ENCODE measurements at regions not wholly inside any gene's neighbourhood (a gene's known extent, or its start where the extent isn't known, plus 50 kb on each side); places are given as distances from the start of the nearest gene placed in this dataset.
A peak's percentile ranks its signal among the peaks of the same experiment; 100 is the strongest.

DNA sequence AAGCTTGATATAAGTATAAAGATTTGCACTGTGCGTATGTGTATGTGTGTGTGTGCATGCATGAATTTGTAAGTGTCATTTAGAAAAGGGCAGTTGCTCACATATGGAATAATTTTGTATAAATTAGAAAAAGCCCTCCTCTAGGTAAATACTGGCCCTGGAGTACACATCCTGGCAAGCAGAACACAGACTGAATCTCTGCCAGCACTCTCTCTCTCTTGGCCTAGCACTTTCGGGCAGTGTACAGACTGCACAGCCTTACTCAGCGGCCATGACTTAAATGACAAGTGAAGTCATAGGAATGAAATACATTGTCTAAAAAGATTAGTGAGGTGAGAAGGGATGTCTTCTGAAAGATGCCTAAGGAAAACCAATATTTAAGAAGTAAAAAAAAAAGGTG, 214.1 kb downstream of the RDH14 start:
- DNase-seq, result no peak
- no peak for TF ChIP-seq POLR2A (IDR thresholded peaks at IDR 0.05)
- TF ChIP-seq, protein P1, sequence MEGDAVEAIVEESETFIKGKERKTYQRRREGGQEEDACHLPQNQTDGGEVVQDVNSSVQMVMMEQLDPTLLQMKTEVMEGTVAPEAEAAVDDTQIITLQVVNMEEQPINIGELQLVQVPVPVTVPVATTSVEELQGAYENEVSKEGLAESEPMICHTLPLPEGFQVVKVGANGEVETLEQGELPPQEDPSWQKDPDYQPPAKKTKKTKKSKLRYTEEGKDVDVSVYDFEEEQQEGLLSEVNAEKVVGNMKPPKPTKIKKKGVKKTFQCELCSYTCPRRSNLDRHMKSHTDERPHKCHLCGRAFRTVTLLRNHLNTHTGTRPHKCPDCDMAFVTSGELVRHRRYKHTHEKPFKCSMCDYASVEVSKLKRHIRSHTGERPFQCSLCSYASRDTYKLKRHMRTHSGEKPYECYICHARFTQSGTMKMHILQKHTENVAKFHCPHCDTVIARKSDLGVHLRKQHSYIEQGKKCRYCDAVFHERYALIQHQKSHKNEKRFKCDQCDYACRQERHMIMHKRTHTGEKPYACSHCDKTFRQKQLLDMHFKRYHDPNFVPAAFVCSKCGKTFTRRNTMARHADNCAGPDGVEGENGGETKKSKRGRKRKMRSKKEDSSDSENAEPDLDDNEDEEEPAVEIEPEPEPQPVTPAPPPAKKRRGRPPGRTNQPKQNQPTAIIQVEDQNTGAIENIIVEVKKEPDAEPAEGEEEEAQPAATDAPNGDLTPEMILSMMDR (IDR thresholded peaks at IDR 0.05), result no peak
- Histone ChIP-seq H3K4me1 (no peaks in the 10 kb centered on the region), H3K4me3 (no peak overlapping the region), H3K27me3 (no peaks in the 10 kb centered on the region), H3K9me3 (no peaks in the 10 kb centered on the region), H3K36me3 (replicated peaks in 1 of 2; ENCODE audit: insufficient read depth in 1 of 2, low read depth in 2 of 2) (no peaks in the 10 kb centered on the region), H3K27ac (no peak overlapping the region)
- intact Hi-C loops (cut with DNase I), result no loop called here
- WGBS, 2 donors, result 65 to 76% methylated on average over 3 of the region's 3 CpGs
- peak; percentile 47 for ATAC-seq

DNA sequence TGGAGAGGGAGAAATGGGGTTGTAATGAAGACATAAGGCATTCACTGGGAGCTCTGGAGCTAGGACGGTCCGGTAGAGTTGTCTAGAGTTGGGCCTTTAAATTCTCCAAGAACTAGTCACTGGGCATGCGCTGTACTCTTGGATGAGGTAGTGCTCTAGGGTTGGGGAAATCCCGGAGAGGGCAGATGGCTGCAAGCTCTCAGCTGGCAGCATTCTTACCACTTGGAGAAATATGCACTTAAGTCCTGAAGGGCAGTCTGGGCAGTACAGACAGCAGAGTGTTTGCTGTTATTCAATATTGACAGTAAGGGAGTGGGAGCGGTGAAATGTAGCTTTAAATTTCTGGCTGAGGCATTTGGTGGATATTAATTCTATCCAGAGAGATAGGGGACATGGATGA, 214.6 kb downstream of the RDH14 start:
- WGBS, 2 donors, result 73 to 74% methylated on average over 5 of the region's 5 CpGs

DNA sequence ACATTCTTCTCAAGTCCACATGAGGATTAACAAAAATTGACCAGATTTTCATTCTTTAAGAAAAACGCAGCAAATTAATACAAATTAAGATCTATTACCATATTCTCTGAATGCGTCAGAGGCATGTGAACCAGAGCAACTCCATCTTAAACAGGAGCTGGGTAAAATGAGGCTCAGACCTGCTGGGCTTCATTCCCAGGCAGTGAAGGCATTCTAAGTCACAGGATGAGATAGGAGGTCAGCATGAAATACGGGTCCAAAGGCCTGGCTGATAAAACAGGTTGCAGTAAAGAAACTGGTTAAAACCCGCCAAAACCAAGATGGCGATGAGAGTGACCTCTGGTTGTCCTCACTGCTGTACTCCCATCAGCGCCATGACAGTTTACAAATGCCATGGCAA, 217.6 kb downstream of the RDH14 start:
- Histone ChIP-seq H3K4me1 (no peaks in the 10 kb centered on the region), H3K9me3 (no peaks in the 10 kb centered on the region), H3K36me3 (replicated peaks in 1 of 2; ENCODE audit: insufficient read depth in 1 of 2, low read depth in 2 of 2) (no peaks in the 10 kb centered on the region), H3K27ac (no peak overlapping the region), H3K4me3 (no peak overlapping the region), H3K27me3 (no peaks in the 10 kb centered on the region)
- DNase-seq (no peak), ATAC-seq (no peak)
- intact Hi-C loops (cut with DNase I), result no loop called here
- 75 to 84% methylated on average over 6 of the region's 6 CpGs for WGBS, 2 donors
- no peak for TF ChIP-seq POLR2A (IDR thresholded peaks at IDR 0.05)
- TF ChIP-seq, protein P1 (IDR thresholded peaks at IDR 0.05), result no peak

More for the DNA sequence above, 214.6 kb downstream of the RDH14 start:
- ATAC-seq (peak; percentile 48), DNase-seq (peak in 1 of 4 donors; percentile 27)
- intact Hi-C loops (cut with DNase I), result no loop called here
- Histone ChIP-seq H3K4me1 (no peaks in the 10 kb centered on the region), H3K36me3 (replicated peaks in 1 of 2; ENCODE audit: insufficient read depth in 1 of 2, low read depth in 2 of 2) (no peaks in the 10 kb centered on the region), H3K27ac (peak overlapping the region in 1 of 4 donors; percentile 21), H3K27me3 (no peaks in the 10 kb centered on the region), H3K4me3 (no peak overlapping the region), H3K9me3 (no peaks in the 10 kb centered on the region)
- TF ChIP-seq POLR2A (IDR thresholded peaks at IDR 0.05), result no peak
- TF ChIP-seq, protein P1 (IDR thresholded peaks at IDR 0.05), result no peak

DNA sequence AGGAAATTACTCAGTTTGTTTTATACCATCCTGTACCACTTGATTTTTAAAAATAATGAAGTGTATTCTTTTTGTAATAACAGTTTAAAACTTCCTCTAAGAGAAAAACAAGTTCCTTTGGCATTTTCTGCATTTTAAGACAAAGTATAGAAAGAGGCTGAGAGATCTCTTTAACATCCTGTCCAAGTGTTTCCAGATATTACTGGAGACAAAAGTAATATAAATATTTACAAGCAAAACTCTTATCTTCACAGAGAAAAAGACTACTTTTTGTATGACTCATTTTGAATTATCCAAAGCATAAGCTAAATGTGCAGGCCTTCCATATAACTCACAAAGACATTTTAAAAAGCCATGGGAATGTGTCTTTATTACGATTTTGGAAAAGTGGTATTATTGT, 221.1 kb downstream of the RDH14 start:
- intact Hi-C loops (cut with DNase I), result no loop called here
- H3K27me3 ChIP-seq, result no peaks in the 10 kb centered on the region
- WGBS, 2 donors, result 49 to 57% methylated on average over 1 of the region's 1 CpG
- TF ChIP-seq, protein P1 (IDR thresholded peaks at IDR 0.05), result no peak
- no peak for TF ChIP-seq POLR2A (IDR thresholded peaks at IDR 0.05)
- no peak overlapping the region for H3K4me3 ChIP-seq
- no peaks in the 10 kb centered on the region for H3K36me3 ChIP-seq (replicated peaks in 1 of 2; ENCODE audit: insufficient read depth in 1 of 2, low read depth in 2 of 2)
- no peaks in the 10 kb centered on the region for H3K9me3 ChIP-seq
- DNase-seq (no peak), ATAC-seq (no peak)
- no peaks in the 10 kb centered on the region for H3K4me1 ChIP-seq
- no peak overlapping the region for H3K27ac ChIP-seq

DNA sequence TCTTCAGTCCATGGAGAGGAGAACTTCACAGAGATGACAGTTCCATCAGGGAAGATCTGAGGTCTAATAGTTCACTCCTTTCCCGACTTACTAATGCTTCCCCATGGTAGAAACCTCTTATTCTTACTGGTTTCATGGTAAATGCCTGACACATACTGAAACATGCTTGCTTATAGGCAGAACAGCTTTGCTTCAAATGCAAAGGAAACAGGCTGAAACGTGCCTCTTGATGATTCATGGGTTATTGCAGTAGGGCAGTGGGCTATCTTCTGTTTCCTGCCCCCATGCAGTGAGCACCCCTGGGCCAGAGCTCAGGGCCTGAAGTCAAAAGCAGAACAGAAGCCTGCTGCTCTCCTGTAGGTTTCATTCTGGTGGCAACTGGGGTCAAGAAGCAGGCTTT, 223.5 kb downstream of the RDH14 start:
- WGBS, 2 donors, result 26 to 31% methylated on average over 2 of the region's 2 CpGs
- intact Hi-C loops (cut with DNase I), result no loop called here
- Histone ChIP-seq H3K36me3 (replicated peaks in 1 of 2; ENCODE audit: insufficient read depth in 1 of 2, low read depth in 2 of 2) (no peaks in the 10 kb centered on the region), H3K4me3 (no peak overlapping the region), H3K4me1 (no peaks in the 10 kb centered on the region), H3K9me3 (no peaks in the 10 kb centered on the region), H3K27ac (no peak overlapping the region), H3K27me3 (no peaks in the 10 kb centered on the region)
- no peak for DNase-seq
- TF ChIP-seq, protein P1 (IDR thresholded peaks at IDR 0.05), result no peak
- no peak for TF ChIP-seq POLR2A (IDR thresholded peaks at IDR 0.05)
- no peak for ATAC-seq
